G401 (cell line): ENCODE measurements at regions not wholly inside any gene's neighbourhood (a gene's known extent, or its start where the extent isn't known, plus 50 kb on each side); places are given as distances from the start of the nearest gene placed in this dataset.

Experiments
- DNase-seq: peaks from one replicate; pipeline ENCODE4 v3.0.0-alpha.2; 2015; ENCODE audit warnings: low spot score
- in situ Hi-C: cut with HindIII; loops from 2 replicates; pipeline ENCODE4 v1.10.0; 2016; ENCODE audit warnings: low sequenced_read_pairs, mixed read lengths

- in situ Hi-C loops, result no loop called here
- no peak for DNase-seq
Observed at GRCh38 chr4:110675426-110675825, 52.5 kb upstream of the PITX2 start.

- in situ Hi-C loops, result no loop called here
- DNase-seq, result no peak
Observed at GRCh38 chr4:110676241-110676640, 53.4 kb upstream of the PITX2 start.

GRCh38 chr4:110678517-110679227 is 55.8 kb upstream of the PITX2 start:
- in situ Hi-C loops, result no loop called here
- DNase-seq, result no peak

- in situ Hi-C loops, result no loop called here
- no peak for DNase-seq
Observed at GRCh38 chr4:110680265-110680664, 57.4 kb upstream of the PITX2 start.

- in situ Hi-C loops, result no loop called here
- no peak for DNase-seq
Observed at GRCh38 chr4:110681381-110681780, 58.5 kb upstream of the PITX2 start.

- no peak for DNase-seq
- in situ Hi-C loops, result no loop called here
Observed at GRCh38 chr4:110682311-110682710, 59.4 kb upstream of the PITX2 start.

GRCh38 chr4:110683601-110684000 is 60.7 kb upstream of the PITX2 start:
- DNase-seq, result no peak
- in situ Hi-C loops, result no loop called here

- in situ Hi-C loops, result no loop called here
- no peak for DNase-seq
Observed at GRCh38 chr4:110702326-110702725, 79.4 kb upstream of the PITX2 start.

GRCh38 chr4:110704748-110705439 is 82.0 kb upstream of the PITX2 start:
- in situ Hi-C loops, result no loop called here
- DNase-seq, result no peak

GRCh38 chr4:110705440-110705782 is 82.5 kb upstream of the PITX2 start:
- in situ Hi-C loops, result no loop called here
- no peak for DNase-seq

- no peak for DNase-seq
- in situ Hi-C loops, result no loop called here
Observed at GRCh38 chr4:110710070-110710469, 87.2 kb upstream of the PITX2 start.

- no peak for DNase-seq
- in situ Hi-C loops, result no loop called here
Observed at GRCh38 chr4:110712486-110712885, 89.6 kb upstream of the PITX2 start.

GRCh38 chr4:110730318-110730717 is 107.4 kb upstream of the PITX2 start:
- in situ Hi-C loops, result no loop called here
- DNase-seq, result no peak

GRCh38 chr4:110733901-110734300 is 111.0 kb upstream of the PITX2 start:
- in situ Hi-C loops, result no loop called here
- DNase-seq, result no peak

GRCh38 chr4:110735686-110736085 is 112.8 kb upstream of the PITX2 start:
- DNase-seq, result no peak
- in situ Hi-C loops, result no loop called here

GRCh38 chr4:110737931-110738330 is 115.1 kb upstream of the PITX2 start:
- no peak for DNase-seq
- in situ Hi-C loops, result no loop called here

GRCh38 chr4:110742143-110742542 is 119.3 kb upstream of the PITX2 start:
- in situ Hi-C loops, result no loop called here
- DNase-seq, result no peak

GRCh38 chr4:110748071-110748470 is 125.2 kb upstream of the PITX2 start:
- in situ Hi-C loops, result no loop called here
- no peak for DNase-seq

- no peak for DNase-seq
- in situ Hi-C loops, result no loop called here
Observed at GRCh38 chr4:110751183-110751582, 128.3 kb upstream of the PITX2 start.

- no peak for DNase-seq
- in situ Hi-C loops, result no loop called here
Observed at GRCh38 chr4:110751986-110752385, 129.1 kb upstream of the PITX2 start.

GRCh38 chr4:110753466-110753865 is 130.6 kb upstream of the PITX2 start:
- DNase-seq, result no peak
- in situ Hi-C loops, result no loop called here
